GM19035 (cell line): ENCODE measurements at regions not wholly inside any gene's neighbourhood (a gene's known extent, or its start where the extent isn't known, plus 50 kb on each side); places are given as distances from the start of the nearest gene placed in this dataset.
A peak's percentile ranks its signal among the peaks of the same experiment; 100 is the strongest.
"Not testable (repeated sequence)": the region's sequence is repeated elsewhere in the genome, so short reads cannot be mapped to it uniquely, and the experiment has no call there.

Experiments
- ATAC-seq: cut with Tn5 transposase; IDR thresholded peaks from one replicate; pipeline ENCODE4 v1.9.1; 2021; ENCODE audit not compliant: unreplicated experiment

- ATAC-seq = no peak
Measured at GRCh38 chr7:26083113-26083512, 68.9 kb upstream of the NFE2L3 start.

- no peak for ATAC-seq
Measured at GRCh38 chr7:26084418-26084817, 67.6 kb upstream of the NFE2L3 start.

DNA sequence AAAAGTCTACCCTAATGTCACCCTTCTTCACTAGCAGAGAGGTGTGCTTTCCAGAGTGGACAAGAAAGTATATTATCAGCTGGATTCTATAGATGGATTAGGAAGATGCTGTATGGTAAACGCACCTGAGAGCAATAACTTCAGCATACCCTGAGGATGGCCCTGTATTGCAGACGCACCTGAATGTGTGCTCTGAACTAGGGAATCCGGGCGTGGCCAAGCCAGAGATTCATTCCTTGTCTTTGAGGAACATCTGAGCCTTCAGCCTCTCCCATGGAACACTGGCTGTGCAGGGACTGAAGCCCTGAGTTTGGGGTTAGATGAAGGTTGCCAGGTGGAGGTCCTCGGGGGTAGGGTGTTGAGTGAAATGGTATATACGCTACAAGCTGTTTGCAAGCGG is 66.2 kb upstream of the NFE2L3 start:
- ATAC-seq = no peak

DNA sequence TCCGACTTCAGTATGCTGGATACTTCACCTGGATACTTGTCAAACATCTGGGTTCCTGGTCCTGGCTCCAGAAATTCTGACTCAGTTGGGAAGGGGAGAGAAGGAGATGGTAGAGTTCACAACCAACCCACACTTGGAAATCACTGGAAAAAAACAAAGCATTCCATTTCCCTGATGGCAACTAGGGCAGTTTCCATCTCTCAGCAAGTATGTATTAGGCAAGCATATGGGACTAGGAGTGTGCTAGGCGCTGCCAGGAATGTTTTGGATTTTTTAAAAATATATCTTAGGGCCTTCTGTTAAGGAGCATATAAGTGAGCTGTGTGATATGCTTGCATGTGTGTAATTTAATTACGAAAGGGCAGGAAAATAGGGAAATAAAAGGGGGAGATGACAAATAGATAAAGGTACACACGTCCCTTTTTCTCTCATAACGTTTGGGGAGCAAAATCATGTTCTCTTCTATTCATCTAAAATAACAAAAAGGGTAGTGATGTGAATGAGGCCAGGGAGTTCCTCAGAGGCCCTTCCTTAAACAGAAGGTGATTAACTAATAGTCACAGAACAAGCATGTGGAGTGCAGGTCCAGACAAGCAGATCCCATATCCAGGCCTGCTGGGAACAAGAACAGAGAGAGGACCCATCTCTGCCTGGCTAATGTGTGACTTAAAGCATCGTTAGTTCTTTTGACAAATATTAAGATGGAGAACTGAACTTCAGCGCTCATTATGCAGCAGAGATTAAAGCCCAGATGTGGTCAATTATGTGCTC is 64.5 kb upstream of the NFE2L3 start:
- ATAC-seq = no peak

DNA sequence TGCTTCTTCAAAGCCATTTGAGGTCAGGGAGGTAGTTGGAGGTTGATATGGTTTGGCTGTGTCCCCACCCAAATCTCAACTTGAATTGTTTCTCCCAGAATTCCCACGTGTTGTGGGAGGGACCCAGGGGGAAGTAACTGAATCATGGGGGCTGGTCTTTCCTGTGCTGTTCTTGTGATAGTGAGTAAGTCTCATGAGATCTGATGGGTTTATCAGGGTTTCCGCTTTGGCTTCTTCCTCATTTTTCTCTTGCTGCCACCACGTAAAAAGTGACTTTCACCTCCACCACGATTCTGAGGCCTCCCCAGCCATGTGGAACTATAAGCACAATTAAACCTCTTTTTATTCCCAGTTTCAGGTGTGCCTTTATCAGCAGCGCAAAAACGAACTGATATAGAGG is 62.5 kb upstream of the NFE2L3 start:
- ATAC-seq = not testable (repeated sequence)

GRCh38 chr7:26090927-26091519 is 61.0 kb upstream of the NFE2L3 start:
- ATAC-seq = no peak

DNA sequence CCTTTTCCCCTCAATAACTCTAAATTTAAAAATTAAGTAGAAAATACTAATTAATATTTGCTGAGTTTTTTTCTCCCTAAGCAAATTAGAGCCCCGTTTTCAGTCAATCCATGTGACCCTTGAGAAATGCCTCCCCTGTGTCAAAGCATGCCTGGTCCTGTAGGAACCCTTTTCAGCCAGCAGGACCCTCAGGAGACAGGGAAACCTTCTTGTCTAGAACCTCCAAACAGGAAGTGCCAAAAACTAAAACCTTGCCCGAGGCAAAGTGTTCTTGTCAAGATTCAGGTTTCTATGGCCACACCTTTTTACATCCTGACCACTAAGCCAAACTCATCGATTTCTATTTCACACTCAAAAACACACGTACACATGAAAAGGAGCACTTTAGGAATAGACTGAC is 60.1 kb upstream of the NFE2L3 start:
- no peak for ATAC-seq

GRCh38 chr7:26093023-26093422 is 59.0 kb upstream of the NFE2L3 start:
- no peak for ATAC-seq

GRCh38 chr7:26096136-26096535 is 55.9 kb upstream of the NFE2L3 start:
- no peak for ATAC-seq

- no peak for ATAC-seq
Measured at GRCh38 chr7:26097837-26098668, 53.9 kb upstream of the NFE2L3 start.

- ATAC-seq = no peak
Measured at GRCh38 chr7:26099236-26099635, 52.8 kb upstream of the NFE2L3 start.

DNA sequence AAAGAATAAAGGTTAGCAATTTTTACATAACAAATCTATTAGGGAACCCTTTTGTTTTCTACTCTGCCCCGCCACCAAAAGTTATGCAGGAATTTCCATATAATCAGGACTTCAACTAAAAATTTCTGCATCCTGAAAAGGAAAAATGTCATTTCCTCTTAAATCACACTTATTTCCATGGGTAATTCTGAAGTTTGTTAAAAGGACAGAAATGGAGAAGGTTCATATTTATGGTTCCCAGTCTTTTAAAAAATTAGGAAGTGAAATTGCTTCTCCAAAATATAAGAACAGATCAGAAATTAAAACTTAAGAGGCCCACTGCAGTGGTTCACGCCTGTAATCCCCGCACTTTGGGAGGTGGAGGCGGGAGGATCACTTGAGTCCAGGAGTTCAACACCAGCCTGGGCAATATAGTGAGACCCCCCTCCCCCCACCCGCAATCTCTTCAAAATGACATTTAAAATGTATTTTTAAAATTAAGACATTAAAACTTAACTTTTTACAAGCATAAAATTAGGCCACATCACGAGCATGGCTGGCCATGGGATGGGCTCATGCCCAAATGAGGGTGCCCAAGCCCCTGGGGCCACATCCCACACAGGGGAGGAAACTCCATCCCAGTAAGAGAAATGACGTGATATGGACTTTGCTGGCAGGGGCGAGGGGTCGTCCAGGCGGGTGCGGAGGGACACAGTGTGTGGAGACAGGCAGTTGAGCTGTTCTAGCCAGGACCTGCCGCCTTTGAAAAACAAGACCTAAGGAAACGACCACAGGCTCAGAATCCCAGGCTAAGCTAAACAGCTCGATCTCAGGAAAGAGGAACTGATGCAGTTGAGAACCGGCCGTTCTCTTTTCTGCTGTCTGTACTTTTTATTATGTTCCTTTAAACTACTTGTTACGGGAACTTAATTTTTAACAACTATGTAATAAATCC is 51.3 kb upstream of the NFE2L3 start:
- no peak for ATAC-seq

- peak; percentile 60 for ATAC-seq
Measured at GRCh38 chr7:26101361-26102151, 50.4 kb upstream of the NFE2L3 start.

DNA sequence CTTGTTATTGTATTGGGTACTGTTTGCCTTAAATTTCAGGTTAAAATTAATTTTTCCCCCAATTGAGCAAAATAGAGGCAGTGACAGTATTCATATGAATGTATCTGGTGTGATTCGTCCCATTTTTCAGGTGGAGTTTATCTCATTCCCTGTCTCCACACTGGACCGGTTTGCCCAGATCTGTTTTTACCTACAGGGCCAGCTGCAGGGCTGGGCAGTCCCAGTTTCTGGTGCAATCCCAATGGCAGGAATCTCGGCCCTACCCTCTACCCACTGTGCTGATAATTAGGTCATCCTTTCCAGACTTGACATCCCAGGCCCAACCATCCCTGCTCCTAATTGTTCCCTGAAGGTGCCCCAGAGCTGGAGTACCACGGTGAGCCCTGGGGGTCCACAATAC is 49.8 kb upstream of the NFE2L3 start:
- no peak for ATAC-seq
